GM21717 (cell line): ENCODE measurements at regions not wholly inside any gene's neighbourhood (a gene's known extent, or its start where the extent isn't known, plus 50 kb on each side); places are given as distances from the start of the nearest gene placed in this dataset.
"Not testable (repeated sequence)": the region's sequence is repeated elsewhere in the genome, so short reads cannot be mapped to it uniquely, and the experiment has no call there.

Experiments used
- ATAC-seq: cut with Tn5 transposase; IDR thresholded peaks from one replicate; pipeline ENCODE4 v1.9.1; 2021; ENCODE audit warnings: mild to moderate bottlenecking, moderate library complexity; ENCODE audit not compliant: unreplicated experiment

DNA sequence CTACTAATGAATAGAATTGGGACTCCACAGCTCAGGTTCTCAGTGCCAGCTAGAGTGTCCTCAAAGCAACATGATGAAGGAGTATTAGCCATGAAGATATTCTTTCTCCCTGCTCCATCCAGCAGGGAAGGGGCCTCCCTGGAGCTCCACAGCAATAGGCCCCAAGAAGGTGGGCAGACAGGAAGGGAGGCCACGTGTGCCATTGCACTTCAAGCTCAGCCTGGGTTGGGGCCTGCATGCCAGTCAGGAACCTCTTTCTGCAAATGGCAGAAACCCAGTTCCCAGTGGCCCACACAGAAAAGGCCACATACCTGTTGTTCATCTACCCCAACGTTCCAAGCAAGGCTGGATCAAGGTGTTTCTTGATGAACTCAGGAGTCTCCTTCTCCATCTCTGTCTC lies 357.5 kb upstream of the SFSWAP start:
- ATAC-seq = no peak

DNA sequence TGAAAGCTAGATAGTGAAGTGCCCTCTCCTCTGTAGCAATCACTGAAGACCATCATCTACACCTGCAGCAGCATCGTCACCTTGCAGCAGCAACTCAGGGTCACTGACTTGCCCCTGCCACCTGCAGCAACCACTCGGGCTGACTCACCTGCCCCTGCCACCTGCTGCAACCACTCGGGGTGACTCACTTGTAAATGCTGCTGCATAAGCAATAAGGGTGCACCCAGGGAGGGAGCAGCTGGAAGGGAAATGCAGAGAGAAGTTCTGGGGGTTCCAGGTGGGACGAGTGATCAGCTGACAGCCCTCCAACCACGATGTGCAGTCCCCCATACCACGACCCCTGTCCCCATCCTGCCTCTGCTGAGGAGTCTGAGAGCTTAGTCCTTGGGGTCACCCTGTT lies 357.1 kb upstream of the SFSWAP start:
- no peak for ATAC-seq

DNA sequence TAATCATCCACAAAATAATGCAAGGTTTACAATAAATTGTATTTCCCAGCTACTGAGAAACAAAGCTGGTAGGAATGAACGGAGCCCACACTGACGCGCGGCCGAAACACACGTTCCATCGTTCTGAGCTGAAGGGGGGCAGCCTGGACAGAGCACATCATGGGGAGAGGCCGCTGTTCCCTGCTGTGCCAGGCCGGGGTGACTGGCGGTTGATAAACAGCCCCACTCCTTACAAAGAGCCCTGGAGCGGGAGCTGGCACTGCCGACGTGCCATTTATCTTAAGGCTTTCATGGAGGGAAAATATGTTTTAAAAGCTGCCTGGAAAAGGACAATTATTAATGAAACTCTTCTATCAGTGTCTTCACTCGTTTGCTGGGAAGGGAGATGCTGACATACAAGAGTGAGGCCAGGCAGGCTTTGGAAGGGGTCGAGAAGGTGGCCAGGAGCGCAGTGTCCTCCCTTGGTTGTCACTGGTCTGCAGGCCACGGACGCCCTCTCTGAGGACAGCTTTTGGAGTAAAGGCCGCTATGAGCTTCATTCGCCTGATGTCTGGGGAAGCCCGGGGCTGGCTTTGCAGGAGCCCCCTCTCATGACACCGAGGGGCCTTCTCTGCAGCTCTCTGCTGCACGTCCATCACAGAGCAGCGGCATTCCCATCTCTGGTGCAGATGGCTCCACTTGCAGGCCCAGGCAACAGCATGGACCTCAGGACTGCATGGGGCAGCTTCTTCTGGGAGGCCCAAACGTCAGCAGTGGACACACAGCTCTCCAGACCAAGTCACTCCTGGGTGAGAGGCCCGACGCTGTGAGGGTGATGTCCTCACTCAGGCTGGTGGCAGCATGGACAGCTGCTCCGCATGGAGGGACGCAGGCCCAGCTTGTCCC lies 355.3 kb upstream of the SFSWAP start:
- ATAC-seq = no peak

DNA sequence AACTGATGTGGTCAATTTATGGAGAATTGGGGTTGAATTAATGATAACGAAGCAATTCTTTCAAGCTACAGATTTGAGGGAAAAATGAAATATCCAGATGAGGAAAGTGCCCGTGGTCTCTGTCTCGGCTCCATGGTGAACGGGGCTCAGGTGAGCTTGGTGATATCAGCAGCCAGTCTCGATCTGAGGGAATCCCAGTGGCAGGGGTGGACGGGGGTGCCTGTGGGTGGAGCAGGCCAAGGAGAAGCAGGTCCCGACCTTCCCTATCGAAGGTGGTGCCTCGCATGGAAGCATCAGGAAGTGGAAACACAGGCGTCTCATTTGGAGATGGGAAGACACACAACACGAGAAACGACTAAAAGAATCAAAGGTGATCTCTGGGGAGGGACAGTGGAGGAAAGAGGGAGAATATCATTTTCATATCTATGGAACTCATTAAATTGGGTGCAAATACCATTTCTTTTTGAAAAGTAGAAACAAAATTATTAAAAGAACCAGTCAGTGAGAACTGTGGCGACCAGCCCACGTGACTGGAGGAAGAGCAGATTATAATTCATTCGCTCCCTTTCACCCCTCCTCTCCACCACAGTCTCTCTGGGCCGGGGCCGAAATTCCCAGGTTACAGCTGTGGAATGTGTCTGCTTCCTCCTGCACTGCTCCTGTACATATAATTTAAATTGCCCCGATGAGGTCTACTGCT lies 354.3 kb upstream of the SFSWAP start:
- ATAC-seq = no peak

DNA sequence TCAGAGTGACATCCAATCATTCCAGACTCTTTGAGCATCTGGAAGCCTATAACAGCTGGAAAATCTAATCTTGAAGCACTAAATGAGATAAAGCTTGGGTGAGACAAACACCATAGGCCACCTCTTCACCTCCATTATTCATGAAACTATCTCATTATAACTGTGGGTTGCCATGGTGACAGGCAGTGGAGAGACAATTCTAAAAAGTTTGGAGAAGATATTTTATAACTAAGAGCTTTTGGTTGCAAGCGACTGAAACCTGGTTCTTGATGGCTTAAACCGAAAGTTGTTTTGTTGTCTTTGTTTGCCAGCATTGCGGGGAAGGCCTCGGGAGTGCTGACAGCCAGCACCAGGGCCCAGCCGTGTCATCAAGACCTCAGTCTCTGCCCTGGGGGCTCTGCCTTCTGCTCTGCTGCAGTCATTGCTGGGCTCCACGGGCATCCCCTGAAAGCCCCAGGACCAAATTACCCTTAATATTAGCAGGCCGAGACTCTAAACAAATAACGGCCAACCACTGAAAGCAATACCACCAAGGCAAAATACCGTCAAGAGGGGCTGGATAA lies 353.6 kb upstream of the SFSWAP start:
- ATAC-seq = no peak

DNA sequence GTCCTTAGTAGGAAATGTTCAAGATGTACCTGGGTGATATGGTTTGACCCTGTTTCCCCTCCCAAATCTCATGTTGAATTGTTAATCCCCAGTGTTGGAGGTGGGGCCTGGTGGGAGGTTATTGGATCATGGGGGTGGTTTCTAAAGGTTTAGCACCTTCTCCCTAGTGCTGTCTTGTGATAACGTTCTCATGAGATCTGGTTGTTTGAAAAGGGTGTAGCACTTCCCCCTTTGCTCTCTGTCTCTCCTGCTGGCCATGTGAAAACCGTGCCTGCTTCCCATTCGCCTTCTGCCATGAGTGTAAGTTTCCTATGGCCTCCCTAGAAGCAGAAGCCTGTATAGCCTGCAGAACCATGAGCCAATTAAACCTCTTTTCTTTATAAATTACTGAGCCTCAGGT lies 353.0 kb upstream of the SFSWAP start:
- no peak for ATAC-seq

DNA sequence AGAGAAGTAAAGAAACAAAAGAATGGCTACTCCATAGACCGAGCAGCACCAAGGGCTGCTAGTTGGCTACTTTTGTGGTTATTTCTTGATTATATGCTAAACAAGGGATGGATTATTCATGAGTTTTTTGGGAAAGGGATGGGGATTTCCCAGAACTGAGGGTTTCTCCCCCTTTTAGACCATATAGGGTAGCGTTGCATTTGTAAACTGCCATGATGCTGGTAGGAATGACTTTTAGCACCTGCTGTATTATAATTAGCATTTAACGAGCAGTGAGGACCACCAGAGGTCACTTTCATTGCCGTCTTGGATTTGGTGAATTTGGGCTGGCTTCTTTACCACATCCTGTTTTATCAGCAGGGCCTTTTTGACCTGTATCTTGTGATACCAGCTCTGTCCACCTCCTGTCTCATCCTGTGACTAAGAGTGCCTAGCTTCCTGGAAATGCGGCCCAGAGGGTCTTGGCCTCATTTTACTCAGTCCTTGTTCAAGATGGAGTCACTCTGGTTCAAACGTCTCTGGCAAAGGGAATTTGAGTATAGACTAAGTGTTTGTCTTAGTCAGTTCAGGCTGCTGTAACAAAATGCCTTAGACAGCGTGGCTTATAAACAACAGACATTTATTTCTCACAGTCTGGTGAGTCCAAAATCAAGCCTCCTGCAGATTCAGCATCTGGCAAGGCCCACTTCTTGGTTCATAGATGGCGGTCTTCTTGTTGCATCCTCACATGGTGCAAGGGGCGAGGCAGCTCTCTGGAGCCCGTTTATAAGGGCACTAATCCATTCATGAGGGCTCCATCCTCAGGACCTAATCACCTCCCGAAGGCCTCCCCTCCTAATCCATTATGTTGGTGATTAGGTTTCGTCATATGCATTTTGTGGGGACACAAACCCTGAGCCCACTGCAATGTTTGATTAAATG lies 348.3 kb upstream of the SFSWAP start:
- no peak for ATAC-seq

DNA sequence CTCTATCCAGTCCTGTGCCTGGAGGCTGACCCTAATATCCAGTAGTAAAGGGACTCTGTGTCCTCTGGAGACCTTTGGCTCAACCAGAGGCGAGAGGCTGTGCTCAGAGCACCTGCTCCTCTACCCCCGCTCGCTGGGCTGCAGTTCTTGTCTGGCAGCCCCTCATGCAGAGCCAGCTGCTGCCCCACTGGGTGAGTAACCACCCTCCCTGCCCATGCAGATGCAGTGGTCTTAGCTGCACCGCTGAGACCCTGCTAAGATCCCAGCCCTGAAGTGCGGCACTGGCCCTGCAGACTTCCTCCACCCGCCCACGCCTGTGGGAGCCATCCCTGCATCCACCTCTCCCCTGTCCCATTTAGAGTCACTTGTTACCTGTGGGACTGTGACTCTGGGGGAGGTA lies 347.5 kb upstream of the SFSWAP start:
- ATAC-seq = no peak

DNA sequence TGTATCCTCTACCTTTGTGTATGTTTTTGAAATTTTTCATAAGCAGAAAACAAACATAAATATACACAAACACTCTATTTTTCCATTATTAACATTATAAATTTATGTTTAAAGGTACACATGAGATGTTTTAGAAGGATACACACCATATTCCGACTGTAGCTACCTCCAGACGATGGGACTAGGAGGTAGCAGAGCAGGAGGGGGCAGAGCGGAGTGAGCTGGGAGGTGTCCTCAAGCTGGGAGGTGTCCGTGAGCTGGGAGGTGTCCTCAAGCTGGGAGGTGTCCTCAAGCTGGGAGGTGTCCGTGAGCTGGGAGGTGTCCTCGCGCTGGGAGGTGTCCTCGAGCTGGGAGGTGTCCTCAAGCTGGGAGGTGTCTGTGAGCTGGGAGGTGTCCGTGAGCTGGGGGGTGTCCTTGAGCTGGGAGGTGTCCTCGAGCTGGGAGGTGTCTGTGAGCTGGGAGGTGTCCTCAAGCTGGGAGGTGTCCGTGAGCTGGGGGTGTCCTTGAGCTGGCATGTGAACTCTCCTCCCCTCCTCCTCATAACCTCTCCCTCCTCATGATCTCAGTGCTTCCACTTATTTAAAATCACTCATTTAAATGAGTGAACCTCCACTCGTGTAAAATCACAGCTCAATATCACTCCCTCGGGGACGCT lies 346.9 kb upstream of the SFSWAP start:
- no peak for ATAC-seq

DNA sequence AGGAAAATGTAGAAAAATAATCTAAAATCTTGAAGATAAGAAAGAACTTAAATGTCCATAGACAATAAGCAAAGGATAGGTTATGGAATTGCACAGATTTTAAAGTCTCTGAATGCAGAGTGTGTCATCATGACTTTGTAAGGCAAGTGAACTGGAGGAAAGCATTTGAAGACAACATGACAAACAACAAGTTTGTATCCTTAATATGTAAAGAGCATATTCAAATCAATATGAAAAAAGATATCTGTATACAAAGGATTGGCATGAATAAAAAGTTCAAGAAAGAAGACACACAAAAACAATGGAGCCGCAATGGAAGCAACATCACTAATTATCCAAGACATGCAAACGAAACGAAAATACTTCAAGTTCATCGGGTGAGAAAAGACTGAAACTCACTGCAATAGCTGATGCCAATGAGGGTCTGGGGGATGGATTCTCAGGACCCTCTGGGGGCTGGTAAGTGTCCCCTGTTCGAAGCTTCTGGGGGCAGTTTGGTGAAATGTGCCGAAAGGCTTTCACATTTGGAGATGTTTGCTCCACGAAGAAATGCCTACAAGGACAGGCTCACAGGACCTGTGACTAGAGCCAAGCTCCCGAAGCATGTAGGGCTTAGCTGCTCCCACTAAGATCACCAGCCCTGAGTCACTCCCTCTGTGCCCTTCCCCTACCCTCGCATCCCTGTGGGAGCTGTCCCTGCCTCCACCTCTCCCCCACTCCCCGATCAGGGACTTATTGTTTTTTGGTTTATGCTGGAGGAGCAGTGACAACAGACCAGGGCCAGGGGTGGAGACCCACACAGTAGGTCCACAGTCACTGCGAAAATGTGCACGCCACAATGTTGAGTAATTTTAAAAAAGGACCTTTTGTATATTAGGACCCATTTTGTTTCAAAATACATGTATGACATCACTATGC lies 345.7 kb upstream of the SFSWAP start:
- ATAC-seq = no peak

DNA sequence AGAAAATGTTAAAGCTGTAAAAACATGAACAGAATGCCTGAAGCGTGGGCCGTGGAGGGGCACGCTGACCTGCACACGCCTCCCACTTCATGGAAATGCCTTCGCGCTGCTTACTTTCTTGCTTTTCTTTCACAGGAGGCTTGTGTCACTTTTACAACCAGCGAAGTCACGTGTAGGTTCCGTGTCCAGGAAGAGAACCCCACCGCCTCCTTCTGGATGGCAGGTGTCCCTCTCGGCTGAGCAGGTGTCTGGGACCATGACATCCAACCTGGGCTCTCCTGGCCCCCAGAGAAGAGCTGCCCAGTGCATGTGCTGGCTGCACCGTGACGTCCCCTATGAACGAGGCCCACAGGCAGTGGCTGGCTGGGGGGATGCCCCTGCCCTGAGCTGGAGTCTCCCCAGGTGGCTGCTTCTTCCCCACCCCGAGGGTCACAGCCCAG lies 345.0 kb upstream of the SFSWAP start:
- no peak for ATAC-seq

DNA sequence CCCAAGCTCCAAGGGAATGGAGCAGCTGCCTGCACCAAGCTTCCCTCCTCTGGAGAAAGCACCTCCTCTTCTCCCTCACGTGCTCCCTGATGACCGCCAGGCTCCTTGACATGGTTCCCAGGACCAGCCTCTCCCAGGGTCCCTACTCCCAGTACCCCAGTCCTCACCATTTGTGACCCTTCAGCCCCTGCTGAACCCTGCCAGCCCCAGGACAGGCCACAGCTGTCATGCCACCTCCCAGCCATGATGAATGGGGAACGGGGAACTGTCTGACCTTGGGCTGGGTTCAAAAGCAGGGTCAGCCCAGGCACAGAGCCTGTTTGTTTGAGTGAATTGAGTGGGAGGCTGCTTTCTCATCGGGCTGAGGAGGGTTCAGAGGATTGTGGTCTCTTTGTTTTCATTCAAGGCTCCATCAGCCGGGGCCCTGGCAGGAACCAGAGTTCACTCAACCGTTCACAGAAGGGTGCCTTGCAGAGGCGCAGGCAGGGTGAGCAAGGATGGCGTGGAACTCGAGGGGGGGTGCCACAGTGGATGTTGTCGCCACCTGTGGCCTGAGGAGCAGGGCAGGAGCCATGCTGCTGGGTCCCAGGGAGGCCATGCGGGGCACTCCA lies 344.5 kb upstream of the SFSWAP start:
- ATAC-seq = no peak

DNA sequence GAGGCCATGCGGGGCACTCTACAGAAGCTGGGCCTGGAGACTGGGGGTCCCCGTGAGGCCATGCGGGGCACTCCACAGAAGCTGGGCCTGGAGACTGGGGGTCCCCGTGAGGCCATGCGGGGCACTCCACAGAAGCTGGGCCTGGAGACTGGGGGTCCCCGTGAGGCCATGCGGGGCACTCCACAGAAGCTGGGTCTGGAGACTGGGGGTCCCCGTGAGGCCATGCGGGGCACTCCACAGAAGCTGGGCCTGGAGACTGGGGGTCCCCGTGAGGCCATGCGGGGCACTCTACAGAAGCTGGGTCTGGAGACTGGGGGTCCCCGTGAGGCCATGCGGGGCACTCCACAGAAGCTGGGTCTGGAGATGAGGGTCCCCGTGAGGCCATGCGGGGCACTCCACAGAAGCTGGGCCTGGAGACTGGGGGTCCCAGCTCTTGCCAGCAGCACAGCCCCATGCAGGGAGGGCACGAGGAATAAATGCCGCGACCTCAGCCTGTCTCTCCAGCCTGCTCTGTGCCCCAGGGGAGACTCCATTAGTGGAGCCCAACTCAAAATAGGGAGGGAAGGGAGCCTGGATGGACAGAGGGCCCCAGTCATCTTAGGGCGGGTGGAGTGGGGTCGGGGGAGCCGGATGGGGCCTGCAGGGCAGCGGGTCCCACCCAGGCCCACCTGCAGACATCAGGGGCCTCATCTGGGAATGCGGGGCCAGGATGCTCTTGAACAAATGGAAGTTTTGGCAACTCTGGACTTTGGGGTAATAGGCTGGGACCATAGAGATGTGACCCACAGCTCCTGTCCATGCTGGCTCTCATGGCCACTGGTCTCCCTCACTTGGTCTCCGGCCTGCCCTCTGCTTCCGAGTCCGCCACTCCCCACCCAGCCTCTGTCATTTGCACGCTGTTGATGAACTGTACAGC lies 343.6 kb upstream of the SFSWAP start:
- not testable (repeated sequence) for ATAC-seq

DNA sequence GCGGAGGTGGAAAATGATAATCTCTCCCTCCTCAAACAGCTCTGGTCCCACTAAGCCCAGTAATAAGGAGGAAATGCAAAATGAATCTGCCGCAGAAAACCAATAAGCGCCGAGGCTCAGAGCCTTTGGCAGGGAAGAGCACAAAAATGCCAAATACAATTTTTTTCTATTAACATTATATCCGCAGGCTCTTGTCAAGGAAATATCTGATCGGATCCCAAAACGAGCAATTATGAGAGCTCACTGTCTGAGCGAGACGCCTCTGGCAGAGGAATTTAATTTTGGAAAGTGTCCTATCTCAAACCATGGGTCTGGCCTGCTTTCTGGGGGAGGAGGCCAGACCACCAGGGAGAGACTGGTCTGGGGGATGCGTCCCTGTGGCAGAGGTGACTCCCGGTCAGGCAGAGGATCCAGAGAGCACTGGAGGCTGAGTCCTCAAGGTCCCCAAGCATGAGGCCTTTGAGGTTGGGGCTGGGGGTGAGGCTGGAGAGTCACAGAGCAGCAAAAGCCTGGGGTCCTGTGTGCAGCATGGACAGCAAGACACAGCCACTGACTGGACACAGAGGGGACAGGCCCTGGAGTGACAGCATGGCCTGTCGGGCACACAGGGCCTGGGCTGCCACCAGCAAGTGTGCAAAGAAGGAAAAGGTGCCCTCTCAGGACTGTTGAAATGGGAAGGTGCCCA lies 342.8 kb upstream of the SFSWAP start:
- ATAC-seq = no peak

DNA sequence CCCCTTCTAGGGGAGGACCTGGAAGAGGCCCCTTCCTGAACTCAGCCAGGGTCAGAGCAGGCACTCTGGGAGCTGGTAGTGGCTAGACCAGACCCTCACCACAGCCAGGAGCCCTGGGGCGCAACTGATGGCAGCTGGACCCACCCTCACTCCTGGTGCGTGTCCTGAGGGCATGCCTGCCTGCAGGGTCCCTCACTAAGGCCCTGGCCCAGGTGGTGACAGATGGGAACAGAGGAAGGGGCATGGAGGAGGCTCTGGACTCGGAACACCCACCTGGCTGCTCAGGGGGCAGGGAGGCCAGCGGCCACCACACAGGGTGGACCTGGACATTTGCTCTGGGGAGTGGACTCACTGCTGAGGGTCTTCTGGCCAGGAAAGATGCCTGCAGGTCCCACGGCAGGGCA lies 342.2 kb upstream of the SFSWAP start:
- no peak for ATAC-seq

DNA sequence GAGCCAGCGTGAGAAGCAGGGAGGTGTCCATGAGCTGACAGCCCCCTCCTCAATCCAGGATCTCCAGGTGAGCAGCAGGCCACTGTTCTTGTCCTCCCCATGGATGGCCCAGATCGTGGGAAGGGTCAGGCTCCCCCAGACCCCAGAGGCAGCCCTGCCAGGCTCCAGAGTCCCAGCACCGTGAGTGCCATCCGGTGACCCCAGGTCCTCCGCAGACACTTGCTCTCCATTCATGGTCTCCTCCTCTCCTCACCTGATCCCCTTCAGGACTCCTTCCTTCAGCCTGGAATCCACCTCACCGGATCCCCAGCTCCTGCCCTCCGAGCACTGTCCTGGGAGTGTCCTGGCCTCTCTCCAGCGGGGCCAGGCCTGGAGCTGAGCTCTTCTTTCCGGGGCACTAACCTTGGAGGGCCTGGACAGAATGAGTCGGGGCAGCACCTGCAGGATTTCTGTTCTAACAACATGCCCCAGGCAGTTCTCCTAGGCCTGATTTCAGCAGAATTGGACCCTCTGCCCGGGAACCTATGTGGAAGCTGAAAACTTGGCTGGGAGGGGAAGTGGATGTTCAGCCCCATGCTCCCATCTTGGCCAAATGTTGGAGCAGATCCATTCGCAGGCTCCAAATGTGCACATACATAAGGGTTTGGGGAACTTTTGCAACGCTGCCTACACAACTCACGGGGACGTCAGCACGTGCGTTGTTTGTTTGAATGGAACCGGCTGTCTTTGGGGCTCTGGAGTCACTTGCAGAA lies 341.6 kb upstream of the SFSWAP start:
- no peak for ATAC-seq

DNA sequence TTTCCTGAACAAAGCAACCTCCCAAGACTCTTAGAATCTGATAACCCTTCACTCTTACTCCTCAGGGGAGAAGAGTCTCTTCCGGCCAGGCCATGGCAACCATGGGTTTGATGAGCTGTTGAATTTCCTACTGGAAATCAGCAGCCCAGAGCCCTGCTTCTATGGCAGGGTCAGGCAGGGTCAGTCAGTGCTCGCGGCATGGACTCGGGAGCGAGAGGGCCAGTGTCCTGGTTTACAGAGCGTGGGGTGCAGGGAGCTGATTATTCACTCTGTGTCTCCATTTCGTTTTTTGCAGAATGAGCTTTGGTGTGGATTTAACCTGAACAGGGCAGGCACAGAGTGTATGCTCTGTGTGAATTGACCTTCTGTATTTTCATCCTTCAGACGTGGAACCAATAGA lies 340.6 kb upstream of the SFSWAP start:
- ATAC-seq = no peak
